ENCODE measurements at regions not wholly inside any gene's neighbourhood (a gene's known extent, or its start where the extent isn't known, plus 50 kb on each side); places are given as distances from the start of the nearest gene placed in this dataset.

DNA sequence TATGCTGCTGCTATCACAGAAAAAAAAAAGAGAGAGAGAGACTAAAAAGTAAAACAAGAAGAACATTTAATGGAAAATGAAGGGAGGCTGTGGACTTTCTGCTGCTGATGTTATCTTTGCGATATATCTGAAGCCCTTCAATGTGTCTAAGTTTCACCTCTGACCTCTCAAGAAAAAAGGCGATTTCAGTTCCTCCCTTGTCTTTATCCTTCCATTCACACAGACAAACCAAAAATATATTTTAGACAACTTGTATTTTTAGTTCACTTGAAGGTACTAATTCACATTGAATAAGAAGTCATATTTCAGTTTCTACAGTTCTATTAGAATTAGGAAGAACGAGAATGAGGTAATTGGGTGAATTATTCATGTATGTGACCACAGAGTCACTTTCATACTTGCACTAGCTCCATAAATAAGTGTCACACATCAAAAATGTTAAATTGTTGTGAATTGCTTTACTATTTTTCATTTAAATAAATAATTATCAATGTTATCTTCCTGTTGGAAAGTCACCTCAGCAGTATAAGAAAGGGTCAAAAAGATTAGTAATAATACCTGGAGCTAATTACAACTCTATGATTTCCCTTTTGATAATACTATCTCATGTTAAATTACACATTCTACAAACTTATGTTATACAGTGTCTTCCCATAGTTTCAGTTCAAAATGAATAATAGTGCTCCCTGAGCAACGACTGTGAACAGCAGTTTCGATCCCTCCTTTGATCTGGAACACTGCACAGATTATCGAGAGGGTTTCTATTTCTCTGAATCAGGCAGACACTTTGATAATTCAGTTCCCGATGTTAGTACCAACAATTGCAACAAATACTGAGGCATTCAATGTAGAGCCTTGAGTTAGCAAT lies 85.2 kb upstream of the PLCB4 start:
- intact Hi-C loops (cut with micrococcal nuclease): no loop called here
- Mint-ChIP-seq H3K9me3 (ENCODE audit: insufficient read depth) (no peaks in the 10 kb centered on the region), H3K4me3 (no peak overlapping the region), H3K27me3 (no peaks in the 10 kb centered on the region), H3K27ac (no peak overlapping the region), H3K4me1 (no peaks in the 10 kb centered on the region)
- H4K20me1 ChIP-seq (ENCODE audit: control insufficient read depth, insufficient read depth, low read length, poor library complexity, severe bottlenecking): no peaks in the 10 kb centered on the region
- WGBS (ENCODE audit: insufficient coverage): 88% methylated on average over 2 of the region's 7 CpGs
- no peak for TF ChIP-seq EZH2 (IDR thresholded peaks at IDR 0.05; ENCODE audit: borderline replicate concordance, insufficient read depth, low read depth, low read length, poor library complexity, severe bottlenecking)
- TF ChIP-seq, protein P1, sequence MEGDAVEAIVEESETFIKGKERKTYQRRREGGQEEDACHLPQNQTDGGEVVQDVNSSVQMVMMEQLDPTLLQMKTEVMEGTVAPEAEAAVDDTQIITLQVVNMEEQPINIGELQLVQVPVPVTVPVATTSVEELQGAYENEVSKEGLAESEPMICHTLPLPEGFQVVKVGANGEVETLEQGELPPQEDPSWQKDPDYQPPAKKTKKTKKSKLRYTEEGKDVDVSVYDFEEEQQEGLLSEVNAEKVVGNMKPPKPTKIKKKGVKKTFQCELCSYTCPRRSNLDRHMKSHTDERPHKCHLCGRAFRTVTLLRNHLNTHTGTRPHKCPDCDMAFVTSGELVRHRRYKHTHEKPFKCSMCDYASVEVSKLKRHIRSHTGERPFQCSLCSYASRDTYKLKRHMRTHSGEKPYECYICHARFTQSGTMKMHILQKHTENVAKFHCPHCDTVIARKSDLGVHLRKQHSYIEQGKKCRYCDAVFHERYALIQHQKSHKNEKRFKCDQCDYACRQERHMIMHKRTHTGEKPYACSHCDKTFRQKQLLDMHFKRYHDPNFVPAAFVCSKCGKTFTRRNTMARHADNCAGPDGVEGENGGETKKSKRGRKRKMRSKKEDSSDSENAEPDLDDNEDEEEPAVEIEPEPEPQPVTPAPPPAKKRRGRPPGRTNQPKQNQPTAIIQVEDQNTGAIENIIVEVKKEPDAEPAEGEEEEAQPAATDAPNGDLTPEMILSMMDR (IDR thresholded peaks at IDR 0.05): no peak
- H3K9me3 ChIP-seq (ENCODE audit: control extremely low read depth in 1 of 3, control insufficient read depth in 2 of 3, insufficient read depth in 1 of 3, low read length in 2 of 3): no peaks in the 10 kb centered on the region
- no peaks in the 10 kb centered on the region for H3K79me2 ChIP-seq (ENCODE audit: control insufficient read depth, insufficient read depth, low read length)
- ChIA-PET POLR2A (no interaction called here), CTCF (no interaction called here)
- H3K27me3 ChIP-seq (replicated peaks in 1 of 4; ENCODE audit: control extremely low read depth in 1 of 4, control insufficient read depth in 3 of 4, insufficient read depth in 4 of 4, low read length in 3 of 4): no peaks in the 10 kb centered on the region
- no peak for DNase-seq
- no peak for ATAC-seq (ENCODE audit: low read depth)
- no peaks in the 10 kb centered on the region for H3K36me3 ChIP-seq (replicated peaks in 1 of 2; ENCODE audit: control extremely low read depth in 1 of 2, control insufficient read depth in 1 of 2, extremely low read depth in 1 of 2, insufficient read depth in 2 of 2, low read length in 1 of 2)
- no peak overlapping the region for H3K27ac ChIP-seq (ENCODE audit: low read length in 2 of 2)
- no peaks in the 10 kb centered on the region for H3K4me1 ChIP-seq (ENCODE audit: control insufficient read depth in 2 of 2, insufficient read depth in 2 of 2, low read length in 2 of 2)
- no peak overlapping the region for H2AFZ ChIP-seq (ENCODE audit: insufficient read depth, low read depth, low read length, poor library complexity, severe bottlenecking)
- no peak overlapping the region for H3K4me2 ChIP-seq (replicated peaks; ENCODE audit: low read depth, low read length, poor library complexity, severe bottlenecking)
- no peak overlapping the region for H3K4me3 ChIP-seq (ENCODE audit: control extremely low read depth in 1 of 5, extremely low read depth in 1 of 5, insufficient read depth in 1 of 5, low read depth in 2 of 5, low read length in 4 of 5)
- no peak overlapping the region for H3K9ac ChIP-seq (ENCODE audit: low read length)

DNA sequence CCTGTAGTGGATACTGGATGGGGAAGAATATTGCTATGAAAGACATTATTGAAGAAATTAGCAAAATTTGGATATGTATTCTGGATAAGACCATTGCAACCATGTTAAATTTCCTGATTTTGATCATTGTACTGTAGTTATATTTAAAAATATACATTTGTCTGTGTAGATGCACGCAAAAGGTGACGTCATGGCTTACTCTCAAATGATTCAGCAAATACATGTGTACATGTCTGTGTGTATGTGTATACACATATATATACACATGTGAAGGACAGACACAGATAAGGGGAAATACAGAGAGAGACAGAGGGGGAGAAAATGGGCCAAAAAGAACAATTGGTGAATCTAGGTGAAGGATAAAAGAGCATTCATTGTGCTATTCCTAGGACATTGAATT lies 82.3 kb upstream of the PLCB4 start:
- Histone ChIP-seq H3K9me3 (ENCODE audit: control extremely low read depth in 1 of 3, control insufficient read depth in 2 of 3, insufficient read depth in 1 of 3, low read length in 2 of 3) (no peaks in the 10 kb centered on the region), H3K4me2 (replicated peaks; ENCODE audit: low read depth, low read length, poor library complexity, severe bottlenecking) (no peak overlapping the region), H3K36me3 (replicated peaks in 1 of 2; ENCODE audit: control extremely low read depth in 1 of 2, control insufficient read depth in 1 of 2, extremely low read depth in 1 of 2, insufficient read depth in 2 of 2, low read length in 1 of 2) (no peaks in the 10 kb centered on the region), H2AFZ (ENCODE audit: insufficient read depth, low read depth, low read length, poor library complexity, severe bottlenecking) (no peak overlapping the region), H3K9ac (ENCODE audit: low read length) (no peak overlapping the region), H3K4me1 (ENCODE audit: control insufficient read depth in 2 of 2, insufficient read depth in 2 of 2, low read length in 2 of 2) (no peaks in the 10 kb centered on the region), H3K4me3 (ENCODE audit: control extremely low read depth in 1 of 5, extremely low read depth in 1 of 5, insufficient read depth in 1 of 5, low read depth in 2 of 5, low read length in 4 of 5) (no peak overlapping the region), H4K20me1 (ENCODE audit: control insufficient read depth, insufficient read depth, low read length, poor library complexity, severe bottlenecking) (no peaks in the 10 kb centered on the region), H3K79me2 (ENCODE audit: control insufficient read depth, insufficient read depth, low read length) (no peaks in the 10 kb centered on the region), H3K27ac (ENCODE audit: low read length in 2 of 2) (no peak overlapping the region), H3K27me3 (replicated peaks in 1 of 4; ENCODE audit: control extremely low read depth in 1 of 4, control insufficient read depth in 3 of 4, insufficient read depth in 4 of 4, low read length in 3 of 4) (no peaks in the 10 kb centered on the region)
- CTCF ChIA-PET: no interaction called here
- no peak for ATAC-seq (ENCODE audit: low read depth)
- Mint-ChIP-seq H3K27ac (no peak overlapping the region), H3K9me3 (ENCODE audit: insufficient read depth) (no peaks in the 10 kb centered on the region), H3K4me1 (no peaks in the 10 kb centered on the region), H3K4me3 (no peak overlapping the region), H3K27me3 (no peaks in the 10 kb centered on the region)
- intact Hi-C loops (cut with micrococcal nuclease): no loop called here
- TF ChIP-seq, protein P1 (IDR thresholded peaks at IDR 0.05): no peak
- no peak for TF ChIP-seq EZH2 (IDR thresholded peaks at IDR 0.05; ENCODE audit: borderline replicate concordance, insufficient read depth, low read depth, low read length, poor library complexity, severe bottlenecking)
- no peak for DNase-seq
- WGBS (ENCODE audit: insufficient coverage): no CpG with 5 or more reads among the region's 2 CpGs
- POLR2A ChIA-PET: no interaction called here

All from B cell (primary cell).